22Rv1 (cell line): ENCODE measurements at regions not wholly inside any gene's neighbourhood (a gene's known extent, or its start where the extent isn't known, plus 50 kb on each side); places are given as distances from the start of the nearest gene placed in this dataset.

Experiments used
- H3K27ac ChIP-seq: fragments of 450-650 bp; 2 replicates; pipeline ENCODE4 v1.5.1; 2017
- CTCF ChIP-seq: fragments of 450-650 bp; IDR thresholded peaks from 2 replicates; pipeline ENCODE4 v1.5.1; 2017; ENCODE audit warnings: mild to moderate bottlenecking
- ZFX ChIP-seq: fragments of 450-650 bp; IDR thresholded peaks from 2 replicates; pipeline ENCODE4 v1.6.1; 2017; ENCODE audit warnings: antibody characterized with exemption, borderline replicate concordance

- no peak overlapping the region for H3K27ac ChIP-seq
- TF ChIP-seq CTCF: no peak
- TF ChIP-seq ZFX: no peak
Measured at GRCh38 chr2:222809582-222809981, 51.3 kb upstream of the ACSL3 start.

- TF ChIP-seq ZFX: no peak
- TF ChIP-seq CTCF: no peak
- H3K27ac ChIP-seq: no peak overlapping the region
Measured at GRCh38 chr2:222810044-222810443, 50.8 kb upstream of the ACSL3 start.
